ENCODE measurements at regions not wholly inside any gene's neighbourhood (a gene's known extent, or its start where the extent isn't known, plus 50 kb on each side); places are given as distances from the start of the nearest gene placed in this dataset.

GRCh38 chr12:129959889-129960288 is 56.1 kb upstream of the TMEM132D start:
- H3K27me3 ChIP-seq = no peaks in the 10 kb centered on the region
- WGBS (ENCODE audit: insufficient coverage, low coverage, low lambda C conversion rate, missing lambda C conversion rate) = 20% methylated on average over 3 of the region's 3 CpGs
- no peak for ATAC-seq

GRCh38 chr12:129961091-129961490 is 57.3 kb upstream of the TMEM132D start:
- intact Hi-C loops (cut with DNase I) = no loop called here
- H3K4me1 ChIP-seq = no peaks in the 10 kb centered on the region
- no peak overlapping the region for H3K27ac ChIP-seq
- H3K9me3 ChIP-seq = no peaks in the 10 kb centered on the region
- ATAC-seq (no peak), DNase-seq (no peak)
- no peak overlapping the region for H3K4me3 ChIP-seq
- no peaks in the 10 kb centered on the region for H3K27me3 ChIP-seq
- TF ChIP-seq POLR2A (IDR thresholded peaks at IDR 0.05) (no peak), CTCF (IDR thresholded peaks at IDR 0.05) (no peak)
- 37% methylated on average over 4 of the region's 4 CpGs for WGBS (ENCODE audit: insufficient coverage, low coverage, low lambda C conversion rate, missing lambda C conversion rate)
- H3K36me3 ChIP-seq = no peaks in the 10 kb centered on the region

More at GRCh38 chr12:129959889-129960288, 56.1 kb upstream of the TMEM132D start:
- Histone ChIP-seq H3K4me1 (no peaks in the 10 kb centered on the region), H3K27ac (no peak overlapping the region), H3K36me3 (no peaks in the 10 kb centered on the region), H3K4me3 (no peak overlapping the region), H3K9me3 (no peaks in the 10 kb centered on the region)
- TF ChIP-seq POLR2A (IDR thresholded peaks at IDR 0.05) (no peak), CTCF (IDR thresholded peaks at IDR 0.05) (no peak)
- intact Hi-C loops (cut with DNase I) = no loop called here
- DNase-seq = no peak

DNA sequence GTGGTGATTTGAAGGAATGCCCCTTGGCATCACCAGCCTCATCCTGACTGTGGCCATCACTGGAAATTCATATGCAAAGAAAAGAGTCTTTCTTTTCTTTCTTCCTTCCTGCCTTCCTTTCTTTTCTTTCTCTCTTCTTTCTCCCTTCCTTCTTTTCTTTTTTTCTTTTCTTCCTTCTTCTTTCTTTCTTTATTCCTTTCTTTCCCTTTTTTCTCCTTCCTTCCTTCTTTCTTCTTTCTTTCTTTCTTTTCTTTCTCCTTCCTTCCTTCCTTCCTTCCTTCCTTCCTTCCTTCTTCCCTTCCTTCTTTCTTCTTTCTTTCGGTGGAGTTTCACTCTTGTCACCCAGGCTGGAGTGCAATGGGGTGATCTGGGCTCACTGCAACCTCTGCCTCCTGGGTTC is 58.0 kb upstream of the TMEM132D start:
- DNase-seq = no peak
- ATAC-seq = no peak
- WGBS (ENCODE audit: insufficient coverage, low coverage, low lambda C conversion rate, missing lambda C conversion rate) = no CpG with 5 or more reads among the region's 1 CpG

DNA sequence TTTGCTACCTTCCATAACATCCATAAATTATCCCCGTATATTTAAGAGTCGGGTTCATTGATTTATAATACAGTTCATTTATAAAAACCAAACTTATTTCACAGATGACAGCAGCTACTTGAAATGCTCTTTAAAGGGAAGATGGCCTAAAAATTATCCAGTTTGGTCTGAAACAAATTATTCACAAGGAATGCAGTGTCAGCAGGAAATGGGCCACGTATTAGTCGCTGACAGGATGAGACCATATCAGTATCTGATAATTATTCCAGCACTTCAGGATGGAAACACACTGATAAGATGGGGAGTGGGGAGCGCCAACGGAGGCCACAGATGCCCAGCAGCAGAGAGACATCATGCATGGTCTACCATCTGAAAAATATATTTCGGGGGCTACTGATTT is 60.5 kb upstream of the TMEM132D start:
- H3K4me3 ChIP-seq = no peak overlapping the region
- DNase-seq (no peak), ATAC-seq (no peak)
- no peaks in the 10 kb centered on the region for H3K4me1 ChIP-seq
- TF ChIP-seq POLR2A (IDR thresholded peaks at IDR 0.05) = no peak
- TF ChIP-seq CTCF (IDR thresholded peaks at IDR 0.05) = no peak
- H3K36me3 ChIP-seq = no peaks in the 10 kb centered on the region
- H3K9me3 ChIP-seq = no peaks in the 10 kb centered on the region
- H3K27me3 ChIP-seq = no peaks in the 10 kb centered on the region
- WGBS (ENCODE audit: insufficient coverage, low coverage, low lambda C conversion rate, missing lambda C conversion rate) = 46% methylated on average over 7 of the region's 7 CpGs
- intact Hi-C loops (cut with DNase I) = no loop called here
- no peak overlapping the region for H3K27ac ChIP-seq

More for the DNA sequence above, 58.0 kb upstream of the TMEM132D start:
- no peaks in the 10 kb centered on the region for H3K9me3 ChIP-seq
- no peaks in the 10 kb centered on the region for H3K4me1 ChIP-seq
- H3K36me3 ChIP-seq = no peaks in the 10 kb centered on the region
- no peak overlapping the region for H3K27ac ChIP-seq
- H3K27me3 ChIP-seq = no peaks in the 10 kb centered on the region
- intact Hi-C loops (cut with DNase I) = no loop called here
- no peak overlapping the region for H3K4me3 ChIP-seq
- TF ChIP-seq CTCF (IDR thresholded peaks at IDR 0.05) (no peak), POLR2A (IDR thresholded peaks at IDR 0.05) (no peak)
